ENCODE measurements at regions not wholly inside any gene's neighbourhood (a gene's known extent, or its start where the extent isn't known, plus 50 kb on each side); places are given as distances from the start of the nearest gene placed in this dataset.

DNA sequence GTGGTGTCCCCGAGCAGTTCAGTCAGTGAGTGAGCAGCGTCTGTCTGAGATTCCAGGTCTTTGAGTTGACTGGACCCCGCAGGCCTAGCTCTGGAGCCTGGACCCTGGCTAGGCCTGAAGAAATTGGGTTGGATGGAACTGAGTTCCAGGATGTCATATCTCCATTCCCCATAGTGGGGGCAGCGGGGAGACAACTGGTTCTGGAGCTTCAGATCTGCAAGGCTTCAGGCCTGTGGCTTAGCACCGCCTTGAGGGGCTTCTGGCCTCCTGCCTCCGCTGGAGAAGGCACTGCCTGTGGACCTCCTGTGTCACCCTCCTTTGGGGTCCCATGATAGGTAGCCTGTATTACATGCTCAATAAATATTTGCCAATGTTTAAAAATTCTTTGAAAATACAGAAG is 288.4 kb upstream of the ID2 start:
- TF ChIP-seq, protein P1, sequence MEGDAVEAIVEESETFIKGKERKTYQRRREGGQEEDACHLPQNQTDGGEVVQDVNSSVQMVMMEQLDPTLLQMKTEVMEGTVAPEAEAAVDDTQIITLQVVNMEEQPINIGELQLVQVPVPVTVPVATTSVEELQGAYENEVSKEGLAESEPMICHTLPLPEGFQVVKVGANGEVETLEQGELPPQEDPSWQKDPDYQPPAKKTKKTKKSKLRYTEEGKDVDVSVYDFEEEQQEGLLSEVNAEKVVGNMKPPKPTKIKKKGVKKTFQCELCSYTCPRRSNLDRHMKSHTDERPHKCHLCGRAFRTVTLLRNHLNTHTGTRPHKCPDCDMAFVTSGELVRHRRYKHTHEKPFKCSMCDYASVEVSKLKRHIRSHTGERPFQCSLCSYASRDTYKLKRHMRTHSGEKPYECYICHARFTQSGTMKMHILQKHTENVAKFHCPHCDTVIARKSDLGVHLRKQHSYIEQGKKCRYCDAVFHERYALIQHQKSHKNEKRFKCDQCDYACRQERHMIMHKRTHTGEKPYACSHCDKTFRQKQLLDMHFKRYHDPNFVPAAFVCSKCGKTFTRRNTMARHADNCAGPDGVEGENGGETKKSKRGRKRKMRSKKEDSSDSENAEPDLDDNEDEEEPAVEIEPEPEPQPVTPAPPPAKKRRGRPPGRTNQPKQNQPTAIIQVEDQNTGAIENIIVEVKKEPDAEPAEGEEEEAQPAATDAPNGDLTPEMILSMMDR (IDR thresholded peaks at IDR 0.05), result no peak
- no peak for TF ChIP-seq POLR2A (IDR thresholded peaks at IDR 0.05)
